Pancreas (tissue), 10 donors: ENCODE measurements at regions not wholly inside any gene's neighbourhood (a gene's known extent, or its start where the extent isn't known, plus 50 kb on each side); places are given as distances from the start of the nearest gene placed in this dataset.
"Not testable (repeated sequence)": the region's sequence is repeated elsewhere in the genome, so short reads cannot be mapped to it uniquely, and the experiment has no call there.

Experiments used
- ATAC-seq, 4 donors: fragments of 200-7000 bp; cut with Tn5 transposase; one replicate each; pipeline versions ENCODE4 v1.8.0 to v1.9.1; 2020; ENCODE audit warnings: mild to moderate bottlenecking in 4 of 4, moderate library complexity in 4 of 4
- DNase-seq, 6 donors: peaks; one replicate each; pipeline ENCODE4 v3.0.0-alpha.2; 2020
- FAIRE-seq: peaks from 2 replicates; lab custom pipeline; 2012; peaks lifted over from hg19 to GRCh38; lab: Jason Lieb, UNC
- H3K27ac ChIP-seq, 4 donors: fragments of 200-600 bp; sonication (generic); 1 replicate in 3 of 4; 2 replicates in 1 of 4; pipeline versions ENCODE4 v1.5.0 to v1.8.0; 2020
- H3K27me3 ChIP-seq, 4 donors: fragments of 200-600 bp; one replicate each; pipeline ENCODE4 v1.8.0; 2021
- H3K36me3 ChIP-seq, 3 donors: fragments of 200-600 bp; sonication (generic) in 1 of 3; one replicate each; pipeline versions ENCODE4 v1.5.0 to v1.8.0; 2020 to 2021
- H3K4me1 ChIP-seq, 3 donors: fragments of 200-600 bp; one replicate each; pipeline ENCODE4 v1.8.0; 2021
- H3K4me3 ChIP-seq, 4 donors: fragments of 200-600 bp; sonication (generic) in 2 of 4; one replicate each; pipeline versions ENCODE4 v1.5.0 to v1.8.0; 2020 to 2021
- H3K9me3 ChIP-seq, 4 donors: fragments of 200-600 bp; one replicate each; pipeline ENCODE4 v1.8.0; 2021
- CTCF ChIP-seq, 4 donors: fragments of 200-600 bp; sonication (generic) in 3 of 4; IDR thresholded peaks; one replicate each; pipeline versions ENCODE4 v1.5.0 to v1.8.0; 2021; ENCODE audit warnings: antibody characterized with exemption in 4 of 4
- WGBS, 2 donors: extraction: QIAGEN DNeasy Blood & Tissue Kit; methylation state at CpG; one replicate each; pipeline ENCODE4 v1.1.7; 2013; 5-methylcytosine and 5-hydroxymethylcytosine counted together
- intact Hi-C, 3 donors: fragments of 100-400 bp; cut with DNase I; formaldehyde crosslinking; loops; one replicate each; pipeline versions ENCODE4 v1.11.1 to v1.14.2; 2022
- donor health status: healthy with polysubstance abuse.
- donor health status: DM: no; HTN: no; CAD: no; lungs with moderate emphysema.
- donor health status: DM: no; HTN: no; CAD: no.
- donor health status: control.
- donor health status: control.
- donor health status: Bipolar disorder and iron deficiency.
- donor health status: DM: yes; HTN: yes; CAD: no.
- donor health status: DM: no; HTN: no; CAD: no.
- donor health status: DM: no; HTN: no; CAD: no.
- donor health status: DM: yes; HTN: yes; CAD: no.

- H3K27me3 ChIP-seq: no peaks in the 10 kb centered on the region
- intact Hi-C loops: no loop called here
- 45 to 73% methylated on average over 3 of the region's 3 CpGs for WGBS, 2 donors
- TF ChIP-seq CTCF (IDR thresholded peaks at IDR 0.05): no peak
- H3K4me1 ChIP-seq: no peaks in the 10 kb centered on the region
- H3K27ac ChIP-seq: no peak overlapping the region
- no peaks in the 10 kb centered on the region for H3K9me3 ChIP-seq
- ATAC-seq (no peak), FAIRE-seq (no peak), DNase-seq (no peak)
- H3K4me3 ChIP-seq: no peak overlapping the region
- no peaks in the 10 kb centered on the region for H3K36me3 ChIP-seq
Observed at GRCh38 chr13:111434578-111435159, 114.2 kb downstream of the TEX29 start.

GRCh38 chr13:111436446-111436845, 116.0 kb downstream of the TEX29 start:
- ATAC-seq (no peak), FAIRE-seq (no peak), DNase-seq (no peak)
- WGBS, 2 donors: 65 to 86% methylated on average over 11 of the region's 11 CpGs
- no peaks in the 10 kb centered on the region for H3K9me3 ChIP-seq
- no peaks in the 10 kb centered on the region for H3K4me1 ChIP-seq
- intact Hi-C loops: no loop called here
- no peaks in the 10 kb centered on the region for H3K27me3 ChIP-seq
- H3K36me3 ChIP-seq: no peaks in the 10 kb centered on the region
- TF ChIP-seq CTCF (IDR thresholded peaks at IDR 0.05): no peak
- no peak overlapping the region for H3K4me3 ChIP-seq
- no peak overlapping the region for H3K27ac ChIP-seq

GRCh38 chr13:111437417-111437816, 117.0 kb downstream of the TEX29 start:
- intact Hi-C loops: no loop called here
- no peaks in the 10 kb centered on the region for H3K9me3 ChIP-seq
- no peak overlapping the region for H3K27ac ChIP-seq
- WGBS, 2 donors: 73 to 87% methylated on average over 11 of the region's 11 CpGs
- DNase-seq (peak in 1 of 6 donors; percentile 46), FAIRE-seq (no peak), ATAC-seq (no peak)
- no peaks in the 10 kb centered on the region for H3K36me3 ChIP-seq
- TF ChIP-seq CTCF (IDR thresholded peaks at IDR 0.05): no peak
- no peaks in the 10 kb centered on the region for H3K4me1 ChIP-seq
- no peaks in the 10 kb centered on the region for H3K27me3 ChIP-seq
- H3K4me3 ChIP-seq: no peak overlapping the region

- no peak for DNase-seq
- Histone ChIP-seq H3K27ac (no peak overlapping the region), H3K36me3 (no peaks in the 10 kb centered on the region), H3K4me3 (no peak overlapping the region), H3K4me1 (no peaks in the 10 kb centered on the region), H3K9me3 (no peaks in the 10 kb centered on the region), H3K27me3 (no peaks in the 10 kb centered on the region)
- ATAC-seq: no peak
- WGBS, 2 donors: 71 to 85% methylated on average over 26 of the region's 26 CpGs
- intact Hi-C loops: no loop called here
- TF ChIP-seq CTCF (IDR thresholded peaks at IDR 0.05): no peak
- FAIRE-seq: no peak
Observed at GRCh38 chr13:111437856-111438547, 117.6 kb downstream of the TEX29 start.

- H3K27ac ChIP-seq, DNase-seq, H3K27me3 ChIP-seq, H3K9me3 ChIP-seq, ATAC-seq, H3K36me3 ChIP-seq, H3K4me3 ChIP-seq, FAIRE-seq, H3K4me1 ChIP-seq, intact Hi-C loops: not testable (repeated sequence)
- WGBS, 2 donors: 39 to 59% methylated on average over 1 of the region's 1 CpG
Observed at GRCh38 chr13:111440492-111440891, 120.0 kb downstream of the TEX29 start.
